ENCODE measurements at regions not wholly inside any gene's neighbourhood (a gene's known extent, or its start where the extent isn't known, plus 50 kb on each side); places are given as distances from the start of the nearest gene placed in this dataset.

DNA sequence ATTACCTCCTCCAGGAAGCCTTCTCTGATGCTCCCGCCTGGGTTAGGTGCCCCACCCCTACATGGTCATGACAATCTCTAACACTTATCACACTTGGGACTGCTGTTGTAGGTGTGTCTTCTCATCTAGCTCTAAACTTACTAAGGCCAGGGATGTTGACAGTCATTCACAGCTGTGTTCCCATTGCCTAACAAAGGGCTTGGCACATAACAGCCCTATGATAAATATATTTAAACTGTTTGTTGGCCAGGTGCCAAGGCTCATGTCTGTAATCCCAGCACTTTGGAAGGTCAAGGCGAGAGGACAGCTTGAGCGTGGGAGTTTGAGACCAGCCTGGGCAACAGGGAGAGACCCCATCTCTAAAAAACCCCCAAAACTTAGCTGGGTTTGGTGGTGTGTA, 98.8 kb upstream of the RGS6 start:
- DNase-seq, result no peak

DNA sequence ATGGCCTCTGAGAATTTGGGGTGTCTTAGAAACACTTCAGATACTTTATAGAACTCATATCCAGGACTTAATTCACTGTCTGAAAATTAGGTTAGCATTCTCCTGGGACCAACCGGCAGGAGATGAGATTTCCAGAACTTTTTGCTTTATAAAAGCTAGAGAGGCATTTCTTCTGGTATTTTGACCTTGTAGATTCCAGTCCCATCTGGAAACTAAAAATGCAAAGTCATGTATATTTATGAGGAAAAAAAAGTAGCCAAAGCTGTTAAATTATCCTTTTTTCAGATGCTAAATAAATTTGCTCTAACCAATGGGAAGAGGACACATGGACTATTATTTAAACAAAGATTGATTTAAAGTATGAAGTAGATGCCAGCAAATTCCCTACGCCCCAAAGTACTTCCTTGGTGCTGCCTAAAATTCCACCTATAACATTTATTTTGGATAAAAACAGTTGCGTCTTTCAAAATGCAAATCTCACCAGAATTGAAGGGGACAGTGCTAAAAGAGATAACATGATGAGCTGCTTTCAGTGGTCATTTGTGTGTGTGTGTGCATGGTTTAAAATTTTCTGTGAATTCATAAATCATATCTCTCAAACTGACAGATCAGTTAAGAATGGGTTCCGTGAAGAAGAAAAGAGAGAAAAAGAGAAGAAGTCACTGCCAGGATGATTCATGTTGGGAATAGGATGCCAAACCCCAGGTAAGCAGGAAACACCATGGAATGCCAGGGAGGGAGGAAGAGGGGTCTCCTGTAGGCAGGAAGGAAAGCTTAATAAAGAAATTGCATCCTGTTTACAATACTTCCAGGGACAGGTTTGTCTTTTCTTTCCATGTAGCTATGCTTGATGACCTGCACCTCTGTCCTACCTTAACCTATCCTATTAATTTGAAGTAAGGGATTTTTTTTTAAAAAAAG, 97.7 kb upstream of the RGS6 start:
- DNase-seq, result no peak

DNA sequence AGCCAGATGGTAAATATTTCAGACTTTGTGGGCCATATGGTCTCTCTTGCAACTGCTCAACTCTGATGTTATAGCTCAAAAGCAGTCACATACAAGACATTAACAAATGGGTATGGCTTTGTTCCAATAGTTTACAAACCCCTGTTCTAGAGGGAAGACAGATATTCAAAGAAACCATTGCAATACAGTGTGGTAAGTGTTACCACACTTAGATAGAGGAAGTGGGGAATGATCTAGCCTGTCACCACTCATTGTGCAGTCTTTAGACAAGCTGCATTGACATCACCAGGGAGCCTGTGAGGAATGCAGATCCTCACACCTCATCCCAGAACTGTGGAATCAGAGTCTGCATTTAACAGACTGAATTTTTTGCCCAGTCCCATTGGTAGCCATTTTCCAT, 80.0 kb upstream of the RGS6 start:
- no peak for DNase-seq

DNA sequence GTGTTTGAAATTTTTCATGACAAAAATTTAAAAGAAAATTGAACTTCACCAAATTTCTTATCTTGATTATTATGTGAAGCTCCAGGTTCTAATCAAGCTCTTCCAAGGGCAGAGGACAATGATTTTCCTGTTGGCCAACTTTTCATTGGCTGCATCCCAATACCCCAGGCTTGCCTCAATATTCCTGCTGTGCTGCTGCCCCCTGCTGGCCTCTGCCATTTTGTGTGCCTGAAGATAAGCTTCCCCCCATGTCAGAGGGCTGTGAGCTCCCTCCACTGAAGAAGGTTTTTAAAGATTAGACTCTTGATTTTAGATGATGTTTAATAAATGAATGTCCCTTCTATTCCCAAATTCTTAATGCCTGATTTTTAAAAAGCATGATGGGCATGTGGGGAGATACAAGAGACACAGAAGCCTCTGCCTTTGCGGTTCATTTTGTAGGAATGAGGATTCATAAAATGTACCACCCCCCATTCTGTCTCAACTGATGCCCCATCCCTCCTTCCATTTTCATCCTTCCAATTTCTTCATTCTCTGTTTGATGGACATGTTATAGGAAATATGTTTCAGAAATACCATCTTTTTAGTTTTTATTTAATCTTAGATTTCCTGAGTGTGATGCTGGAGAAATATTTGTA, 76.7 kb upstream of the RGS6 start:
- DNase-seq, result peak; percentile 34

DNA sequence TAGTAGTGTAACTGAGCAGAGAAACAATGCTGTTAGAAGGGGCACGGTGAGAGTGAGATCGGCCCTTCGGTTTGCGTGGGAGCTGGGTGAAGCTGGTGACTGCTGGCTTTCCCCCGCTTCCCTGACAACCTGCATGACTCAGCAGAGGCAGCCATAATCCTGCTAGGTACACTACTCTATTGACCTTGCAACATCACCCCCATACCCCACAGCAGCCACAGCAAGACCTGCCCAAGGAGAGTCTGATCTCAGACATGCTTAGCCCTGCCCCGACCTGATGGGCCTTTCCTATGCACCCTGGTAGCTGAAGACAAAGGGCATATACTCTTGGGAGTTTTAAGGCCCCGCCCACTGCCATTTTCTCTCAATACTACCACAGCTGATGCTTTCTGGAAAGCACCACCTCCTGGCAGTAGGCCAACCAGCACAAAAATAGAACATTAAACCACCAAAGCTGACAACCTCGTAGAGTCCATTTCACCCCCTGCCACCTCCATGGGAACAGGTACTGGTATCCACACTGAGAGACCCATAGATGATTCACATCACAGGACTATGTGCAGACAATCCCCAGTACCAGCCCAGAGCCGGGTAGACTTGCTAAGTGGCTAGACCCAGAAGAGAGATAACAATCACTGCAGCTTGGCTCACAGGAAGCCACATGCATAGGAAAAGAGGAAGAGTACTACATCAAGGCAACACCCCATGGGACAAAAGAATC, 75.9 kb upstream of the RGS6 start:
- no peak for DNase-seq

DNA sequence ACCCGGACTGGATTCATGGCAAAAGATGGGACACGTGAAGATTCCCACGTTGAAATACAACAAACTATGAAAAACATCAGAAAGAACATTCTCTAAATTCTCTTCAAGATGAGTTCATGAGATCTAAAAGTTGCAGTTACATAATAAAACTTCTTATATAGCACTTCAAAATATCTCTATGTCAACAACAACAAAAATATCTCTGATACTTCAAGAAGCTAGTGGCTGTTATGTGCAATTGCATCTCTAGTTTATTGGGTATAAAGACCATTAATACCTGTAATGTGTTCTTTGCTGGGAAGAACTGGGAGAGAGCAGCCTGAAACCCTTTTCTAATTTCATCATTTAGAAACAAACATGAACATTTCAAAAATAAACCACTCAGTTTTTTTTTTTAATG, 69.2 kb upstream of the RGS6 start:
- DNase-seq, result no peak

DNA sequence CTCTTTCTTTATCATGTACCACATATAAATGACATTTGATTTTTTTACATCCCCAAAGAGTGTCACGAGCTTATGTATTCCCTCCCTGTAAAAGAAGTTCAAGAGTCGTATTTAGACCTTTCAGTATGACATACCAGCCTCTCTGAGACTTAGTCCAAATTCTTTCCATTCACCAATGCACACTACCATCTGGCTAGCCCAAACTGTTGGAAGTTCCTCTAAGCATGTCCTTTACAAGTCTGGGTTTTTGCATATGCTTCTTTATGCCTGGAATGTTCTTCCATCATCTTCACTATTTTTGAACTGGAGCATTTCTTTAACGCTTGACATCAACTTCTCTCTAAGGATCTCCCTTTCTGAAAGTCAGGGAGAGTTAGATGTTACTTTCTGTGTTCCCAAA, 68.5 kb upstream of the RGS6 start:
- DNase-seq, result no peak
